Thoracic aorta (tissue), 2 donors: ENCODE measurements at regions not wholly inside any gene's neighbourhood (a gene's known extent, or its start where the extent isn't known, plus 50 kb on each side); places are given as distances from the start of the nearest gene placed in this dataset.

Experiments
- ATAC-seq: fragments of 150-250 bp; one replicate; pipeline ENCODE4 v1.8.0; 2017; ENCODE audit warnings: low read depth; ENCODE audit not compliant: insufficient number of reproducible peaks, low FRiP score
- DNase-seq: peaks from one replicate; pipeline ENCODE4 v3.0.0-alpha.2; 2020; ENCODE audit warnings: low spot score
- H3K27ac ChIP-seq, 2 donors: fragments of 200-600 bp; sonication (generic); 1 replicate in 1 of 2; 2 replicates in 1 of 2; pipeline ENCODE4 v1.5.1; 2016; ENCODE audit warnings: mild to moderate bottlenecking in 2 of 2, moderate library complexity in 2 of 2
- H3K27me3 ChIP-seq: fragments of 200-600 bp; sonication (generic); replicated peaks from 2 replicates; pipeline ENCODE4 v1.6.0; 2016; ENCODE audit warnings: mild to moderate bottlenecking; ENCODE audit not compliant: insufficient read depth
- H3K36me3 ChIP-seq: fragments of 200-600 bp; sonication (generic); one replicate; pipeline ENCODE4 v1.5.1; 2016
- H3K4me1 ChIP-seq, 2 donors: fragments of 200-600 bp; sonication (generic); 1 replicate in 1 of 2; 2 replicates in 1 of 2; pipeline versions ENCODE4 v1.5.1 to v1.6.0; 2016; ENCODE audit warnings: low read depth in 2 of 2, mild to moderate bottlenecking in 1 of 2; ENCODE audit not compliant: control insufficient read depth in 1 of 2
- H3K4me3 ChIP-seq: fragments of 200-600 bp; sonication (generic); 2 replicates; pipeline ENCODE4 v1.5.1; 2016; ENCODE audit warnings: mild to moderate bottlenecking
- H3K9me3 ChIP-seq: fragments of 200-600 bp; sonication (generic); 2 replicates; pipeline ENCODE4 v1.5.1; 2016
- CTCF ChIP-seq: fragments of 200-600 bp; sonication (generic); IDR thresholded peaks from one replicate; pipeline ENCODE4 v1.5.1; 2019; ENCODE audit warnings: antibody characterized with exemption

DNA sequence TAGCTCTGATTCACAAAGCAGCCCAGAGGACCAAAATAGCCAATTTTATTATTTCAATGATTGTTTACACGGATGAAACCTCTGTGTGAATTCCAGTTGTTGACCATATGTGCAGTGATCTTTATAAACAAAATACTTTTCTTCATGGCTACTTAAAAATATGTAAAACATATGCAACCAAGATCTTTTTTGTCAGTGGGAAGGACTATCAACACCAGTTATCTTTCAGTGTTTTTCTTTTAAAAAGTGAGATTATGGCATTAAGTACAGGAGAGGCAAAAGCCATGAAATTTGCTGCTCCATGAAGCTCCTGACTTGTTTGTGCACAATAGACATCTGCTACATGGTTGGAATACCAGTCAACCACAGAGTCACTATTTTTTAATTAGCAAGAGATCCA lies 184.4 kb downstream of the DKK2 start:
- H3K9me3 ChIP-seq = no peaks in the 10 kb centered on the region
- H3K4me3 ChIP-seq = no peak overlapping the region
- no peak for TF ChIP-seq CTCF
- DNase-seq = no peak
- no peaks in the 10 kb centered on the region for H3K27me3 ChIP-seq
- no peaks in the 10 kb centered on the region for H3K4me1 ChIP-seq
- H3K36me3 ChIP-seq = no peaks in the 10 kb centered on the region
- no peak overlapping the region for H3K27ac ChIP-seq
- ATAC-seq = no peak

DNA sequence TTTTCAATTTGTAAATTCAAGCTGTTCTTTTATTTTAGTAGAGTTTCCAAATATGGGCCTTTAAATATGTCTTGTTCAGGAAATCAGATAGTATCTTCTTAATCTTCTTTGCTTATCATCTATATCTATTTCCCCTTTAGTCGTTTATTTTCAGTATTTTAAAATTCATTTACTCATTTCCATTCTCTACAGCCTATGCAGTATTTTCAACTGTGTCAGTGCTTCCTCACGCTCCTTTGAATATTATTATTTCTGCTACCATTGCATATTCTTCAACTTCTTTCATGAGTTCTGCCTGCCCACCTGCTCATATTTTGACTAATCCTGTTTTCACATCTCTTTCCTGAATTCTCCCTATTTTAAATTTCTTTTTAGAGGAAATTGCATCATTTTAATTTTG lies 185.4 kb downstream of the DKK2 start:
- no peak for ATAC-seq
- no peaks in the 10 kb centered on the region for H3K9me3 ChIP-seq
- no peaks in the 10 kb centered on the region for H3K36me3 ChIP-seq
- no peaks in the 10 kb centered on the region for H3K27me3 ChIP-seq
- H3K4me3 ChIP-seq = no peak overlapping the region
- no peak for DNase-seq
- H3K4me1 ChIP-seq = no peaks in the 10 kb centered on the region
- H3K27ac ChIP-seq = no peak overlapping the region
- TF ChIP-seq CTCF = no peak

- H3K9me3 ChIP-seq = no peaks in the 10 kb centered on the region
Measured at GRCh38 chr4:106835919-106836318, 200.2 kb downstream of the DKK2 start.

GRCh38 chr4:106830879-106831278 lies 205.2 kb downstream of the DKK2 start:
- H3K4me3 ChIP-seq = no peak overlapping the region
- no peaks in the 10 kb centered on the region for H3K27me3 ChIP-seq
- no peaks in the 10 kb centered on the region for H3K9me3 ChIP-seq
- ATAC-seq (no peak), DNase-seq (no peak)
- no peaks in the 10 kb centered on the region for H3K36me3 ChIP-seq
- H3K4me1 ChIP-seq = no peaks in the 10 kb centered on the region
- TF ChIP-seq CTCF = no peak
- H3K27ac ChIP-seq = no peak overlapping the region

More at GRCh38 chr4:106835919-106836318, 200.2 kb downstream of the DKK2 start:
- no peak overlapping the region for H3K4me3 ChIP-seq
- no peak for DNase-seq
- ATAC-seq = no peak
- H3K4me1 ChIP-seq = no peaks in the 10 kb centered on the region
- H3K36me3 ChIP-seq = no peaks in the 10 kb centered on the region
- no peaks in the 10 kb centered on the region for H3K27me3 ChIP-seq
- no peak for TF ChIP-seq CTCF
- no peak overlapping the region for H3K27ac ChIP-seq

- Histone ChIP-seq H3K27ac (no peak overlapping the region), H3K27me3 (no peaks in the 10 kb centered on the region), H3K9me3 (no peaks in the 10 kb centered on the region), H3K36me3 (no peaks in the 10 kb centered on the region), H3K4me3 (no peak overlapping the region), H3K4me1 (no peaks in the 10 kb centered on the region)
- ATAC-seq (no peak), DNase-seq (no peak)
- TF ChIP-seq CTCF = no peak
Measured at GRCh38 chr4:106818764-106819163, 217.3 kb downstream of the DKK2 start.
